ELR (cell line): ENCODE measurements at regions not wholly inside any gene's neighbourhood (a gene's known extent, or its start where the extent isn't known, plus 50 kb on each side); places are given as distances from the start of the nearest gene placed in this dataset.

Experiments
- DNase-seq: peaks from one replicate; pipeline ENCODE4 v3.0.0-alpha.2; 2015; ENCODE audit warnings: low read depth

- DNase-seq, result no peak
Observed at GRCh38 chr12:3959799-3960560, 86.8 kb upstream of the PARP11 start.

GRCh38 chr12:3958534-3958933, 85.3 kb upstream of the PARP11 start:
- no peak for DNase-seq

DNA sequence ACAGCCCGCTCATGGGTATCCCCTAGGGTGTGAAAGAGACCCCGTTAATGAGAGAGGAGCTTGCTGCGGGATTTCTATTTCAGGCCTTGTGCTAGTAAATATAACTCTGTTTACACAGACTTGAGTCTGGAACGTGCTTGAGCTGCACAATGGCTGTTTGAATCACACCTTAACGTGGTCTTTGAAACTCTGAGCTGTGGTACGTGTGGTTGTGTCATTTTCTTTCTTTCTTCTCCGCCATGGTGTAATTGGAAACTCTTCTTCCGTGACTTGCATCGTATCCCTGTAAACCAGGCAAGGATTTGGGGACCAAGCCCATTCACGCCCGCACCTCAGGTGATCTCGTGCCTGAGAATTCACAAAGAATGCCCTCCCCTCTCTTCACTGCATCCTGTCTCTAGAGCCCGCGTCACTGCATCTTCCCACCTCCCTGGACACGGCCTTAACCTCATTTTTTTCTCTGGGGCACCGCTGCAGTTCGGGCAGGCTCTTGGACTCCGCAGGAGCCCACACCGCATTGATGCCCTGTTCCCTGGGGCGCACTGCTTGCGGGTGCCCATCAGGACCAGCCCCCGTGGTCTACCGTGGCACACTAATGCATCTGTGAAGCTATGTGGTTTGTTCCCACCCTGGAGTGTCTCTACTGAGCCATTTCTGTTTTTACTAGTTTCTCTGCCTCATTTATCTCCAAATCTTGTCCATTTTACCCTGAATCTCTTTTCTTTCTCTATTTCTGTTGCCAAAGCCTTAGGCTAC, 78.4 kb upstream of the PARP11 start:
- DNase-seq, result no peak

- no peak for DNase-seq
Observed at GRCh38 chr12:3950714-3951320, 77.6 kb upstream of the PARP11 start.

- no peak for DNase-seq
Observed at GRCh38 chr12:3947781-3948180, 74.6 kb upstream of the PARP11 start.

- DNase-seq, result no peak
Observed at GRCh38 chr12:3945671-3946070, 72.5 kb upstream of the PARP11 start.

- no peak for DNase-seq
Observed at GRCh38 chr12:3944620-3945019, 71.4 kb upstream of the PARP11 start.

GRCh38 chr12:3938042-3938544, 64.9 kb upstream of the PARP11 start:
- DNase-seq, result no peak

DNA sequence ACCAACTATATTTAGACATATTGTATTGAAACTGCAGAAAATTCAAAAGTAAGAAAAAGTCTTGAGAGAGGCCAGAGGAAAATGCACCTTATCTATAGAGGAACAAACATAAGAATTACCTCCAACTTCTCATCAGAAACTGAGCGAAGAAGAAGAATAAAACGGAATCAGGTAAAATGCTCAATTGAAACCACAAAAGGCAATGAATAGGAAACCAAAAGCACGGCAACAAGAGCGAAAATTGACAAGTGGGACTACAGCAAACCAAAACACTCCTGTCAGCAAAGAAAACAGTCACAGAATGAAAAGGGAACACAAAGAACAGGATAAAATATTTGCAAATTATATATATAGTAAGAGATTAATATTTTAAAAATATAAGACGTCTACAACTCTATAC, 61.9 kb upstream of the PARP11 start:
- no peak for DNase-seq

GRCh38 chr12:3933819-3934192, 60.6 kb upstream of the PARP11 start:
- DNase-seq, result no peak

DNA sequence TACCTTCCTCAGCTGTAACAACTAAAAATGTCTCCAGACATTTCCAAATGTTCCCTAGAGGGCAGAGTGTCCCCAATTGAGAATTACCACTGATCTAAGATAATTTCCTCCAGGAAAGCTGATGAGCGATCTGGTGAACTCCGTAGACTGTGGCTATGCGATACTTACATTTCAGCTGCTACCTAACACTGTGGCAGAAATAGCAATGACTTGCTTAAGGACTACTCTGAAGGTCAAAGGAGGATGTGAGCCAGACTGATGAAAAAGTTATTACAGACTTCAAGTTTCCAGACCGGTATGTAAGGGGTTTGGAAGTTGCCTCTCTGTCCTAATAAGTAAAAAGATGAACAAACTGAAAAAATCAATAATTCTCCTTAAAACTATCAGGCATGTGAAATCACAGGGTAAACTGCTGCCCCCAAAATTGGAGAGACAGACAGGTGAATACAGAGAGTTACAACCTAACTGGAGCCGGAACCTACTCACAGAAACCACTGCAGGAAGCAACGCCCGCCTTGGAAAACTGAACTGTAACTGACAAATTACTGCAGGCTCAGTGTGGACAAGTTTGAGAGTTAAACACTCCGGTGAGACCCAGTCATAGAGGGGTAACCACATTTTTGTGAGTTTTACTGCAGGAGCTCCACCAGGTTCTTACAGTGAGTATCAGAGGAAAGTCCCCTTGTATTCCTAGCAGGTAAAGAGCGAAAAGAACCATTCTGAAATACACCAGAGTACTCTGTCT, 60.0 kb upstream of the PARP11 start:
- no peak for DNase-seq

- DNase-seq, result no peak
Observed at GRCh38 chr12:3931776-3932175, 58.6 kb upstream of the PARP11 start.

DNA sequence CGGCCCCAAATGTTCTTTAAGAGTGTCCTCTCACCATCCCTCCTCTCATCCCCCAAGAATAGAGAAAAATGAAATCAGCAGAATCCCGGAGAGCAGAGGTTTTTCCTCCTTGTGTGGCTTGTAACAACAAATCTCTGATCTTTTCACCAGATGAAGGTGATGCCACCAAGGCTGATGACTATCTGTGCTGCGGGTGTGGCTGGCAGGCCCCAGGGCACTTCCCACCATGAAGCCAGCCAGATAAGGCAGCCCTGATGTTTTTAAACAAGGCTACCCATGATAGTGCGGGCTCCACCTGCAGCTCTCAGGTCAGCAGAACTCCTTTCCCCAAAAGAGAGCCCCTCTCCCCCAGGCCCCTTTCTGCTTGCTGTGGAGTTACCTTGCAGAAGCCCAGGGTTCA, 58.0 kb upstream of the PARP11 start:
- no peak for DNase-seq

DNA sequence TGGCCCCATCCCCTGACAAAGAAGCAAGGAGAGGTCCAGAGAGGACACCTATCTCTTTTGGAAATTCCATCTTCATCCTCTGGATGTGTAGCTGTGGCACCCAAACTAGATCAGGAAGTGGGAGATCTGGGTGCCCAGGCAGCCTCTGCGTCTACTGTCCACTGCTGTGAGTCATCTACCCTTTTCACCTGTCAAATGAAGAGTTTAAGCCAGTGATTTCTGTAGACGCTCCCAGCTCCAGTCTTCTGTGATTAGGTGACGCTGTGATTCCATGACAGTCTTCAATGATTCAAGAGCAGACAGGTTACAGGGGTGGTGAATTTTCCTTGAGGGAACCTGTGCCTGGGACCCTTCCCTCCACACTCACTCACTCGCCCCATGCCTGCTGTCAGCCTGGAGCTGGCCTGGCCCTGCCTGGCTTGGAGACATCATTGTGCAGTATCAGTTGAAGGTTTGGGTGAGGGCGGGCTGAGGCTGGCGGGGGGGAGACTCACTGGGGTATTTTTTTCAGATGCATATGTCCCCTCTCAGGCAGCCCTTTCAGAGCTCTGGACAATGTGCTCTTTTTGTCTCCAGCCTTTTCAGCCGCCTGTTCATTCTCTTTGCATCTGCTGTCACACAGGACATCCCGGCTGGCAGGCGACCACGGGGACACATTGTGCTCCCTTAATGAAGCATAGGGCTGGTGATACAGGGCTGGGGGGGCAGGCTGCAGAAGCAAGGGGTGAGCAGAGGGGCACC, 56.8 kb upstream of the PARP11 start:
- DNase-seq, result no peak

- DNase-seq, result no peak
Observed at GRCh38 chr12:3928538-3929184, 55.5 kb upstream of the PARP11 start.

- DNase-seq, result no peak
Observed at GRCh38 chr12:3925621-3926020, 52.4 kb upstream of the PARP11 start.

DNA sequence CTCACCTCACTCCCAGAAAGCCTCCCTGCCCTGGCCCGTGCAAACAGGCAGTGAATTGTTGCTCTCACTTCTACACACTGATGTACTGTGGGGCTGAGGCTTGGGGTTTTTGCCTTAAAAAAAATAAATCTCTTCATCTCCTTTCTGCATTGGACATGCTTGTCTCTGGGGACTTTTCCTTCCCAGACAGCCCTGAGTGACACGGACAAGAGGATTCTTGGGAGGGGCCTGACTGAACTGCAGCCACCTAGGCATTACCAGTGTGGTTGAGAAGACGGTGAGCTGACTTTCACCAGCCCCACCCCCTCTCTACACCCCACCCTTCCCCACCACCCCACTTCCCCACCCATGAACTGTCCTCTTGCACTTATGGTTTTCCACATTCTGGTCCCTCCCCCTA, 51.6 kb upstream of the PARP11 start:
- DNase-seq, result no peak

DNA sequence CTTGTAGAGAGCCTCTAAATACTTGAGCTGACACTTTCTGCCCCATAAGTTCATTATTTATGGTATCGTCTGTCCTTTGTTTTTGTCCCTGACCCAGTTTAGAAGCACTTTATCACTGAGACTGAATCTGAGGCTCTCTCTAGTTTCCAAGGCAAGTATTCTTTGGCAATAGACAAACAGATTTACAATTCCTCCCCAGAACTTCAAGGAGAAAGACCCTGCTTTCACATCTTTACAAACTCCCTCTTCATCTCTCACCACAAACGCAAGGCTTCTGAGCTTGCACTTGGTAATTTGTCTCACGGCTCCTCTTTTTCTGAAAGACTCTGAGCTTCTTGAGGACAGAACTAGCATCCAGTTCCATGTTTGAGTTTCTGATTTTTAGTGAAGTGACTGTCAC, 49.8 kb upstream of the PARP11 start:
- no peak for DNase-seq
